HCT116 (cell line): ENCODE measurements at regions not wholly inside any gene's neighbourhood (a gene's known extent, or its start where the extent isn't known, plus 50 kb on each side); places are given as distances from the start of the nearest gene placed in this dataset.

ENCODE experiments used
- ATAC-seq: fragments of 200-7000 bp; cut with Tn5 transposase; 2 replicates; pipeline ENCODE4 v1.9.1; 2020; ENCODE audit warnings: mild to moderate bottlenecking, moderate library complexity
- BruUV-seq: library from RNA; stranded (reverse); fragments of 400-500 nt; replicated peaks from 2 replicates; lab custom pipeline; 2021; lab: Mats Ljungman, UMichigan
- CTCF ChIA-PET: fragments of 300-600 bp; sonication (Branson Sonifier 250); formaldehyde crosslinking; loops from one replicate; lab custom pipeline; 2021; ENCODE audit warnings: antibody characterized with exemption; lab: Charles Lee
- POLR2A ChIA-PET: fragments of 300-600, 350-600 bp; sonication (Branson Sonifier 250); formaldehyde crosslinking; loops from one replicate; lab custom pipeline; 2021; ENCODE audit warnings: antibody characterized with exemption; lab: Charles Lee
- RAD21 ChIA-PET, 2 experiments: fragments of 300-600 bp; sonication (Branson Sonifier 250); formaldehyde crosslinking; loops; one replicate each; lab custom pipeline; 2023; ENCODE audit warnings: low total read pairs in 2 of 2; ENCODE audit not compliant: uncharacterized antibody in 2 of 2, unreplicated experiment in 2 of 2, low non-redundant PET in 1 of 2; lab: Charles Lee
- DNase-seq: peaks from one replicate; pipeline ENCODE4 v3.0.0-alpha.2; 2010; ENCODE audit warnings: low read depth, low spot score
- H2AFZ ChIP-seq: fragments of 200-600 bp; shearing (Covaris generic), sonication (generic); 2 replicates; pipeline ENCODE4 v1.6.1; 2017; ENCODE audit warnings: low read depth, mixed run types, mixed read lengths, antibody characterized with exemption, low read length; ENCODE audit not compliant: poor library complexity, severe bottlenecking
- H3K27ac ChIP-seq: 2 replicates; pipeline ENCODE4 v1.5.1; 2012; ENCODE audit warnings: low read depth, low read length
- H3K27me3 ChIP-seq: fragments of 200-600 bp; sonication (generic); 2 replicates; pipeline ENCODE4 v1.6.1; 2016; ENCODE audit warnings: mixed run types, low read length, mixed read lengths; ENCODE audit not compliant: insufficient read depth
- H3K36me3 ChIP-seq, 2 experiments: fragments of 200-500 bp in 1 of 2; fragments of 200-600 bp in 1 of 2; sonication (Bioruptor generic) in 1 of 2; sonication (generic) in 1 of 2; 2 replicates each; pipeline versions ENCODE4 v1.5.1 to v1.6.1; 2014 to 2016; ENCODE audit warnings: low read length in 2 of 2, inconsistent platforms in 1 of 2, mixed read lengths in 1 of 2, mixed run types in 1 of 2; ENCODE audit not compliant: insufficient read depth in 2 of 2, control insufficient read depth in 1 of 2
- H3K4me1 ChIP-seq, 2 experiments: fragments of 200-600 bp in 1 of 2; sonication (generic) in 1 of 2; 2 replicates each; pipeline versions ENCODE4 v1.5.1 to v1.6.1; 2012 to 2017; ENCODE audit warnings: low read length in 2 of 2, inconsistent platforms in 1 of 2, mild to moderate bottlenecking in 1 of 2, mixed read lengths in 1 of 2, mixed run types in 1 of 2, moderate library complexity in 1 of 2; ENCODE audit not compliant: insufficient read depth in 2 of 2, control insufficient read depth in 1 of 2
- H3K4me2 ChIP-seq: fragments of 200-600 bp; sonication (generic); 2 replicates; pipeline ENCODE4 v1.6.1; 2017; ENCODE audit warnings: mixed run types, low read length, mixed read lengths
- H3K4me3 ChIP-seq, 2 experiments: fragments of 200-600 bp in 1 of 2; sonication (generic) in 1 of 2; replicated peaks in 1 of 2; 2 replicates each; pipeline ENCODE4 v1.5.1; 2011 to 2016; ENCODE audit warnings: low read length in 2 of 2, control low read depth in 1 of 2, low read depth in 1 of 2, mild to moderate bottlenecking in 1 of 2, mixed read lengths in 1 of 2, mixed run types in 1 of 2
- H3K79me2 ChIP-seq: fragments of 200-600 bp; sonication (generic); 2 replicates; pipeline ENCODE4 v1.6.1; 2017; ENCODE audit warnings: mild to moderate bottlenecking, mixed run types, low read length, moderate library complexity, mixed read lengths; ENCODE audit not compliant: insufficient read depth
- H3K9ac ChIP-seq: fragments of 200-600 bp; sonication (generic); 2 replicates; pipeline ENCODE4 v1.6.1; 2016; ENCODE audit warnings: low read length, mixed read lengths
- H3K9me2 ChIP-seq: fragments of 200-600 bp; sonication (generic), shearing (Covaris generic); 2 replicates; pipeline ENCODE4 v1.6.1; 2017; ENCODE audit warnings: mixed run types, mild to moderate bottlenecking, moderate library complexity; ENCODE audit not compliant: insufficient read depth
- H3K9me3 ChIP-seq, 2 experiments: fragments of 200-500 bp in 1 of 2; fragments of 200-600 bp in 1 of 2; sonication (Bioruptor generic) in 1 of 2; sonication (generic) in 1 of 2; 2 replicates each; pipeline ENCODE4 v1.6.1; 2014 to 2017; ENCODE audit warnings: low read length in 2 of 2, mixed read lengths in 2 of 2, inconsistent platforms in 1 of 2, low read depth in 1 of 2, mild to moderate bottlenecking in 1 of 2, mixed run types in 1 of 2, moderate library complexity in 1 of 2; ENCODE audit not compliant: control insufficient read depth in 1 of 2, insufficient read depth in 1 of 2
- H4K20me1 ChIP-seq: fragments of 200-600 bp; sonication (generic), shearing (Covaris generic); 2 replicates; pipeline ENCODE4 v1.6.1; 2017; ENCODE audit warnings: mixed run types, mild to moderate bottlenecking, moderate library complexity; ENCODE audit not compliant: insufficient read depth
- EGR1 ChIP-seq: IDR thresholded peaks from 2 replicates; pipeline ENCODE4 v1.6.1; 2012; ENCODE audit warnings: low read depth
- EZH2 ChIP-seq: fragments of 200-600 bp; sonication (generic); IDR thresholded peaks from 2 replicates; pipeline ENCODE4 v1.6.1; 2017; ENCODE audit warnings: antibody characterized with exemption, mixed run types
- JUND ChIP-seq: IDR thresholded peaks from 2 replicates; pipeline ENCODE4 v1.6.1; 2012
- RAD21 ChIP-seq: IDR thresholded peaks from 2 replicates; pipeline ENCODE4 v1.6.1; 2012; ENCODE audit warnings: low read depth, mild to moderate bottlenecking
- SRF ChIP-seq: IDR thresholded peaks from 2 replicates; pipeline ENCODE4 v1.6.1; 2012; ENCODE audit warnings: low read depth
- intact Hi-C: fragments of 100-400 bp; cut with micrococcal nuclease; formaldehyde crosslinking; loops from 2 replicates; pipeline ENCODE4 v1.10.0; 2022
- TF ChIP-seq, protein P1 (sequence below), 3 experiments: fragments of 200-600 bp in 1 of 3; sonication (generic) in 1 of 3; IDR thresholded peaks in 2 of 3; conservative IDR thresholded peaks in 1 of 3; 2 replicates each; pipeline ENCODE4 v1.5.1; 2012 to 2017; ENCODE audit warnings: low read depth in 2 of 3, low read length in 2 of 3, antibody characterized with exemption in 1 of 3, borderline replicate concordance in 1 of 3, control low read depth in 1 of 3, mild to moderate bottlenecking in 1 of 3, mixed read lengths in 1 of 3, mixed run types in 1 of 3, moderate library complexity in 1 of 3; ENCODE audit not compliant: insufficient read depth in 1 of 3
- TF ChIP-seq, protein P2 (sequence below): IDR thresholded peaks from 2 replicates; pipeline ENCODE4 v1.6.1; 2011; ENCODE audit warnings: mild to moderate bottlenecking, low read length, moderate library complexity; ENCODE audit not compliant: insufficient replicate concordance; ENCODE audit errors: extremely low read depth
- TF ChIP-seq, protein P3 (sequence below): IDR thresholded peaks from 2 replicates; pipeline ENCODE4 v1.6.1; 2012

DNA sequence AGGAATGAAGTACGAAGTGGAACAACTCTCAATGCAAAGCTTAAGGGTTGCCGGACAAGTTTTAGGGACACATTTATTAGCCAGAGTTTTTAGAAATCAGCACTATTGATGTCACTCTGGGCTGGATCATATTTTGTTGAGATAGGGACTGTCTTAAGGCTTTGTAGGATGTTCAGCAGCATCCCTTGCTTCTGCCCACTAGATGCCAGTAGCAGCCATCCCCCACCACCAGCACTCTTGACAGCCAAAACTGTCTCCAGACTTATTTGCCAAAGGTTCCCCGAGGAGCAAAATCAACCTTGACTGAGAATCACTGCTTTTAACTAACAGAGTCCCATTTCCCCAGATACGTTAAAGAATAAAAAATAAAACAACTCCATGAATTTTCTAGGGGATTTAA, 1497.3 kb downstream of the STIM2 start:
- Histone ChIP-seq H2AFZ (no peak overlapping the region), H4K20me1 (no peaks in the 10 kb centered on the region), H3K36me3 (no peaks in the 10 kb centered on the region), H3K4me3 (no peak overlapping the region), H3K9me2 (no peaks in the 10 kb centered on the region), H3K9ac (no peak overlapping the region), H3K4me2 (no peak overlapping the region), H3K79me2 (no peaks in the 10 kb centered on the region), H3K27ac (no peak overlapping the region), H3K9me3 (no peaks in the 10 kb centered on the region), H3K4me1 (no peaks in the 10 kb centered on the region), H3K27me3 (no peaks in the 10 kb centered on the region)
- no TSS peak for BruUV-seq
- POLR2A ChIA-PET: no interaction called here
- ATAC-seq (peak; percentile 77), DNase-seq (peak; percentile 7)
- RAD21 ChIA-PET: no interaction called here
- CTCF ChIA-PET: no interaction called here
- TF ChIP-seq, protein P1, sequence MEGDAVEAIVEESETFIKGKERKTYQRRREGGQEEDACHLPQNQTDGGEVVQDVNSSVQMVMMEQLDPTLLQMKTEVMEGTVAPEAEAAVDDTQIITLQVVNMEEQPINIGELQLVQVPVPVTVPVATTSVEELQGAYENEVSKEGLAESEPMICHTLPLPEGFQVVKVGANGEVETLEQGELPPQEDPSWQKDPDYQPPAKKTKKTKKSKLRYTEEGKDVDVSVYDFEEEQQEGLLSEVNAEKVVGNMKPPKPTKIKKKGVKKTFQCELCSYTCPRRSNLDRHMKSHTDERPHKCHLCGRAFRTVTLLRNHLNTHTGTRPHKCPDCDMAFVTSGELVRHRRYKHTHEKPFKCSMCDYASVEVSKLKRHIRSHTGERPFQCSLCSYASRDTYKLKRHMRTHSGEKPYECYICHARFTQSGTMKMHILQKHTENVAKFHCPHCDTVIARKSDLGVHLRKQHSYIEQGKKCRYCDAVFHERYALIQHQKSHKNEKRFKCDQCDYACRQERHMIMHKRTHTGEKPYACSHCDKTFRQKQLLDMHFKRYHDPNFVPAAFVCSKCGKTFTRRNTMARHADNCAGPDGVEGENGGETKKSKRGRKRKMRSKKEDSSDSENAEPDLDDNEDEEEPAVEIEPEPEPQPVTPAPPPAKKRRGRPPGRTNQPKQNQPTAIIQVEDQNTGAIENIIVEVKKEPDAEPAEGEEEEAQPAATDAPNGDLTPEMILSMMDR (IDR thresholded peaks at IDR 0.05 in 2 of 3, conservative IDR thresholded peaks at IDR 0.05 in 1 of 3; ENCODE audit: borderline replicate concordance in 1 of 3, insufficient read depth in 1 of 3, low read depth in 2 of 3, low read length in 2 of 3): peak in 2 of 3 experiments; percentile 47 to 55; a peak in 4 of 6 replicates
- TF ChIP-seq SRF: no peak
- TF ChIP-seq, protein P2, sequence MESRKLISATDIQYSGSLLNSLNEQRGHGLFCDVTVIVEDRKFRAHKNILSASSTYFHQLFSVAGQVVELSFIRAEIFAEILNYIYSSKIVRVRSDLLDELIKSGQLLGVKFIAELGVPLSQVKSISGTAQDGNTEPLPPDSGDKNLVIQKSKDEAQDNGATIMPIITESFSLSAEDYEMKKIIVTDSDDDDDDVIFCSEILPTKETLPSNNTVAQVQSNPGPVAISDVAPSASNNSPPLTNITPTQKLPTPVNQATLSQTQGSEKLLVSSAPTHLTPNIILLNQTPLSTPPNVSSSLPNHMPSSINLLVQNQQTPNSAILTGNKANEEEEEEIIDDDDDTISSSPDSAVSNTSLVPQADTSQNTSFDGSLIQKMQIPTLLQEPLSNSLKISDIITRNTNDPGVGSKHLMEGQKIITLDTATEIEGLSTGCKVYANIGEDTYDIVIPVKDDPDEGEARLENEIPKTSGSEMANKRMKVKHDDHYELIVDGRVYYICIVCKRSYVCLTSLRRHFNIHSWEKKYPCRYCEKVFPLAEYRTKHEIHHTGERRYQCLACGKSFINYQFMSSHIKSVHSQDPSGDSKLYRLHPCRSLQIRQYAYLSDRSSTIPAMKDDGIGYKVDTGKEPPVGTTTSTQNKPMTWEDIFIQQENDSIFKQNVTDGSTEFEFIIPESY: no peak
- no peak for TF ChIP-seq EGR1
- TF ChIP-seq EZH2: no peak
- TF ChIP-seq, protein P3, sequence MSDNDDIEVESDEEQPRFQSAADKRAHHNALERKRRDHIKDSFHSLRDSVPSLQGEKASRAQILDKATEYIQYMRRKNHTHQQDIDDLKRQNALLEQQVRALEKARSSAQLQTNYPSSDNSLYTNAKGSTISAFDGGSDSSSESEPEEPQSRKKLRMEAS: no peak
- TF ChIP-seq RAD21: peak; percentile 37; the same call in 1 of the 2 replicates
- no peak for TF ChIP-seq JUND
- intact Hi-C loops: no loop called here
